Effector memory CD4-positive, alpha-beta T cell (primary cell): ENCODE measurements at regions not wholly inside any gene's neighbourhood (a gene's known extent, or its start where the extent isn't known, plus 50 kb on each side); places are given as distances from the start of the nearest gene placed in this dataset.

Experiments used
- DNase-seq, 3 donors: peaks; one replicate each; pipeline ENCODE4 v3.0.0-alpha.2; 2020
- H3K27ac ChIP-seq: 2 replicates; pipeline ENCODE4 v1.7.0; 2013; ENCODE audit warnings: mild to moderate bottlenecking, low read length, moderate library complexity; ENCODE audit not compliant: insufficient read depth, poor library complexity, severe bottlenecking
- H3K27me3 ChIP-seq: replicated peaks from 2 replicates; pipeline ENCODE4 v1.7.0; 2013; ENCODE audit warnings: mild to moderate bottlenecking, low read length; ENCODE audit not compliant: insufficient read depth, control insufficient read depth, poor library complexity, severe bottlenecking
- H3K36me3 ChIP-seq: 2 replicates; pipeline ENCODE4 v1.7.0; 2013; ENCODE audit warnings: mild to moderate bottlenecking, low read length, moderate library complexity; ENCODE audit not compliant: control insufficient read depth, insufficient read depth
- H3K4me1 ChIP-seq: 2 replicates; pipeline ENCODE4 v1.7.0; 2013; ENCODE audit warnings: low read length, mild to moderate bottlenecking; ENCODE audit not compliant: control insufficient read depth, insufficient read depth, poor library complexity, severe bottlenecking
- H3K4me3 ChIP-seq: 2 replicates; pipeline ENCODE4 v1.7.0; 2013; ENCODE audit warnings: low read length, low read depth, mild to moderate bottlenecking; ENCODE audit not compliant: insufficient read depth, poor library complexity, severe bottlenecking
- H3K9me3 ChIP-seq: 2 replicates; pipeline ENCODE4 v1.7.0; 2013; ENCODE audit warnings: mild to moderate bottlenecking, low read length, moderate library complexity; ENCODE audit not compliant: control insufficient read depth

GRCh38 chr2:181370126-181370525 lies 87.1 kb upstream of the ITGA4 start:
- Histone ChIP-seq H3K27me3 (no peaks in the 10 kb centered on the region), H3K27ac (no peak overlapping the region), H3K4me1 (peaks cover 5% of the 10 kb centered on the region), H3K9me3 (no peaks in the 10 kb centered on the region), H3K36me3 (no peaks in the 10 kb centered on the region), H3K4me3 (no peak overlapping the region)
- no peak for DNase-seq

GRCh38 chr2:181371195-181371594 lies 86.0 kb upstream of the ITGA4 start:
- Histone ChIP-seq H3K27ac (no peak overlapping the region), H3K27me3 (no peaks in the 10 kb centered on the region), H3K36me3 (no peaks in the 10 kb centered on the region), H3K4me3 (no peak overlapping the region), H3K4me1 (peaks cover 5% of the 10 kb centered on the region), H3K9me3 (no peaks in the 10 kb centered on the region)
- DNase-seq, result no peak

DNA sequence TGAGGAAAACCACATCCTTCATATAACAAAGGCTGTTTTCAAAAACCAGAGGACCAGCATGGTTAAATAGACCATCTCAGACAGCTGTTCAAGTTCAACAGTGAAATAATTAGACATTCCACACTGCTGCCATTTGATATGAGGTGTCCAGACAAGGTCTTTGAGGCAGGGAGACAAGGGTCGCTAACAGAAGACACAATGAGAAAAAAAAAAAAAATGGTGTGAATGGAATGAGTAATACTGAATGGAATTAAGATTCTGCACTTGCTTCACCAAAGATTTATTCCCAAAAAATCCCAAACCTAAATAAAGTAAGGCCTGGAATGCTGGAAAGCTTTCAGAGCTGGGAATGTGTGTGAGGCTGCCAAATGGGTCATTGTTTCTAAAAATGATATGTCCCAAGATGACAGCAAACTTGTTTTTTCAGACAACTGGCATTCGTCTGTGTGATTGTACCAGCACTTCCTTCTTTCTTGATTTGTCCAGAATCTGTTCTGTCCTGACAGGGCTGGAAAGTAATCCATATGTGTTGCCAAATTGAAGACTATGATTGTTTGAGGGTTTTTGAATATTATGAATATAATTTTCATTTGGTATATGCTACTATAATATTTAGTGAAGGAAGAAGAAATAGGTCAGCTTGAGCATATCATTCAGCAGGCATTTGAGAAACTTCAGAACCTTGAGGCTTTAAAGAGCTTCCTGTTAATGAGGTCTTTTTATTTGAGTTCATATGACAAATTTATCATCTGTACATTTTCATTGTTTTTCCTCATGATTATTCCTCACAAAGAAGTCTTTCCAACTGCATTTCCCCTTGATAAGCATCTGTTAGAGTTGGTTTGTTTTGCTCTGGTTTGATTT lies 85.2 kb upstream of the ITGA4 start:
- Histone ChIP-seq H3K4me3 (no peak overlapping the region), H3K27me3 (no peaks in the 10 kb centered on the region), H3K4me1 (peaks cover 5% of the 10 kb centered on the region), H3K27ac (no peak overlapping the region), H3K9me3 (no peaks in the 10 kb centered on the region), H3K36me3 (no peaks in the 10 kb centered on the region)
- no peak for DNase-seq

DNA sequence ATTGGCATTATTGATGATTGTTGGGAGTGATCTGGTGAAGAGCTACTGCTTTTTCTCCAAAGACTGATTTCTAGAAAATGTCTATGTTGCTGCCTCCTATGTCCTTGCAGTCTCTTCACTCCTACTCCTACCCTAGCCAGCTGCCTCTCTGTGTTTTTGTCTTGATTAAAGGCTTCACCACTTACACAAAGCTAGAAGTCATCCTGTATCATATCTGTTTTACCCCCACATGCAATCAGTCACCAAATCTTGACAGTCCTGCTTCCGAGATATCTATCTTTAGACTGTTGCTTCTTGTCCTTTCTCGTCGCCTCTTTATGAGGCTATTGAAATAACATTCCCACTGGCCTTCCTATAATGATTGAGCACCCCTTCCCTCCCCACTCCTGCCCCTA lies 84.5 kb upstream of the ITGA4 start:
- Histone ChIP-seq H3K4me3 (no peak overlapping the region), H3K27ac (no peak overlapping the region), H3K27me3 (no peaks in the 10 kb centered on the region), H3K4me1 (peaks cover 5% of the 10 kb centered on the region), H3K36me3 (no peaks in the 10 kb centered on the region), H3K9me3 (no peaks in the 10 kb centered on the region)
- no peak for DNase-seq

- Histone ChIP-seq H3K36me3 (no peaks in the 10 kb centered on the region), H3K9me3 (no peaks in the 10 kb centered on the region), H3K27me3 (no peaks in the 10 kb centered on the region), H3K4me3 (no peak overlapping the region), H3K4me1 (peaks cover 5% of the 10 kb centered on the region), H3K27ac (no peak overlapping the region)
- no peak for DNase-seq
Measured at GRCh38 chr2:181374781-181375675, 82.2 kb upstream of the ITGA4 start.

- DNase-seq, result no peak
- Histone ChIP-seq H3K4me3 (no peak overlapping the region), H3K27me3 (no peaks in the 10 kb centered on the region), H3K36me3 (no peaks in the 10 kb centered on the region), H3K9me3 (no peaks in the 10 kb centered on the region), H3K27ac (no peak overlapping the region), H3K4me1 (peaks cover 5% of the 10 kb centered on the region)
Measured at GRCh38 chr2:181376442-181376841, 80.7 kb upstream of the ITGA4 start.

GRCh38 chr2:181376999-181377398 lies 80.2 kb upstream of the ITGA4 start:
- no peaks in the 10 kb centered on the region for H3K36me3 ChIP-seq
- no peaks in the 10 kb centered on the region for H3K9me3 ChIP-seq
- H3K4me1 ChIP-seq, result peaks cover 5% of the 10 kb centered on the region
- H3K27me3 ChIP-seq, result no peaks in the 10 kb centered on the region
- DNase-seq, result no peak
- no peak overlapping the region for H3K4me3 ChIP-seq
- no peak overlapping the region for H3K27ac ChIP-seq

GRCh38 chr2:181378491-181378890 lies 78.7 kb upstream of the ITGA4 start:
- H3K27ac ChIP-seq, result no peak overlapping the region
- no peak for DNase-seq
- no peaks in the 10 kb centered on the region for H3K27me3 ChIP-seq
- no peak overlapping the region for H3K4me3 ChIP-seq
- no peaks in the 10 kb centered on the region for H3K4me1 ChIP-seq
- no peaks in the 10 kb centered on the region for H3K36me3 ChIP-seq
- H3K9me3 ChIP-seq, result no peaks in the 10 kb centered on the region

DNA sequence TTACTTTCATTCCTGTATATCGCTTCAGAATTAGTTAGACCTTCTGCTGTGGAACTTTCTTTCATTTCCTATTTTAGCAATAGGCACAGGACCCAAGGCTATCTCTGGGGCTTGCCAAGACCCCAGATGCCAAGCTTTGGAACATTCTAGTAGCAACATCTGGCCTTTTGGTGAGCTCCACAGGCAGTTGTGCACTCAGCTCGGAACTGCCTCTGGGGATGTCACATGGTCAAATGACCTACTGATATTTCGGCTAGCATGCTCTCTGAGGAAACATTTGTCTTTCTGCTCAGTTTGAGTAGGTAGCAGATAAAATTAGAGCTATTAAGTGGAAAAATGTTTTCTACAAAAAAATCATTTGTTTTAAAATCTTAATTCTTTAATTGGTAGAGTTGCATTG lies 76.6 kb upstream of the ITGA4 start:
- H3K9me3 ChIP-seq, result no peaks in the 10 kb centered on the region
- no peaks in the 10 kb centered on the region for H3K4me1 ChIP-seq
- no peaks in the 10 kb centered on the region for H3K27me3 ChIP-seq

GRCh38 chr2:181384923-181385322 lies 72.3 kb upstream of the ITGA4 start:
- Histone ChIP-seq H3K4me1 (no peaks in the 10 kb centered on the region), H3K27me3 (no peaks in the 10 kb centered on the region), H3K9me3 (no peaks in the 10 kb centered on the region), H3K4me3 (no peak overlapping the region), H3K36me3 (no peaks in the 10 kb centered on the region), H3K27ac (no peak overlapping the region)
- DNase-seq, result no peak

More for the DNA sequence above, 76.6 kb upstream of the ITGA4 start:
- Histone ChIP-seq H3K4me3 (no peak overlapping the region), H3K27ac (no peak overlapping the region), H3K36me3 (no peaks in the 10 kb centered on the region)
- DNase-seq, result no peak
